ENCODE measurements at regions not wholly inside any gene's neighbourhood (a gene's known extent, or its start where the extent isn't known, plus 50 kb on each side); places are given as distances from the start of the nearest gene placed in this dataset.

- TF ChIP-seq CTCF (IDR thresholded peaks at IDR 0.05) (no peak), POLR2A (IDR thresholded peaks at IDR 0.05) (no peak)
Observed at GRCh38 chr20:55676097-55676496, 329.2 kb downstream of the CBLN4 start.
